ENCODE measurements at regions not wholly inside any gene's neighbourhood (a gene's known extent, or its start where the extent isn't known, plus 50 kb on each side); places are given as distances from the start of the nearest gene placed in this dataset.

GRCh38 chr1:58983633-58984245 is 199.9 kb upstream of the JUN start:
- no peaks in the 10 kb centered on the region for H3K36me3 ChIP-seq (ENCODE audit: insufficient read depth, low read length)
- H3K27ac ChIP-seq (ENCODE audit: low read depth, low read length), result no peak overlapping the region
- H4K20me1 ChIP-seq (ENCODE audit: insufficient read depth, low read length), result no peaks in the 10 kb centered on the region
- H3K4me2 ChIP-seq (ENCODE audit: insufficient read depth, low read length), result no peak overlapping the region
- TF ChIP-seq CTCF (IDR thresholded peaks at IDR 0.05; ENCODE audit: extremely low read depth, low read depth, low read length), result no peak
- no peaks in the 10 kb centered on the region for H3K27me3 ChIP-seq (ENCODE audit: insufficient read depth, low read length)
- no peaks in the 10 kb centered on the region for H3K79me2 ChIP-seq (ENCODE audit: insufficient read depth, low read length)
- H2AFZ ChIP-seq (ENCODE audit: low read length), result no peak overlapping the region
- no peaks in the 10 kb centered on the region for H3K4me1 ChIP-seq (ENCODE audit: insufficient read depth, low read length)
- H3K4me3 ChIP-seq (ENCODE audit: insufficient read depth, low read length), result no peak overlapping the region
- no peaks in the 10 kb centered on the region for H3K9me3 ChIP-seq (ENCODE audit: low read depth, low read length)
- DNase-seq (ENCODE audit: insufficient read length, low spot score, missing footprints), result no peak

- no peak for TF ChIP-seq CTCF (IDR thresholded peaks at IDR 0.05; ENCODE audit: extremely low read depth, low read depth, low read length)
- no peaks in the 10 kb centered on the region for H3K9me3 ChIP-seq (ENCODE audit: low read depth, low read length)
- H3K4me2 ChIP-seq (ENCODE audit: insufficient read depth, low read length), result no peak overlapping the region
- H3K27ac ChIP-seq (ENCODE audit: low read depth, low read length), result no peak overlapping the region
- H4K20me1 ChIP-seq (ENCODE audit: insufficient read depth, low read length), result no peaks in the 10 kb centered on the region
- no peaks in the 10 kb centered on the region for H3K79me2 ChIP-seq (ENCODE audit: insufficient read depth, low read length)
- no peaks in the 10 kb centered on the region for H3K4me1 ChIP-seq (ENCODE audit: insufficient read depth, low read length)
- H3K4me3 ChIP-seq (ENCODE audit: insufficient read depth, low read length), result no peak overlapping the region
- no peak overlapping the region for H2AFZ ChIP-seq (ENCODE audit: low read length)
- H3K27me3 ChIP-seq (ENCODE audit: insufficient read depth, low read length), result no peaks in the 10 kb centered on the region
- DNase-seq (ENCODE audit: insufficient read length, low spot score, missing footprints), result no peak
- H3K36me3 ChIP-seq (ENCODE audit: insufficient read depth, low read length), result no peaks in the 10 kb centered on the region
Observed at GRCh38 chr1:58986996-58987767, 203.3 kb upstream of the JUN start.

- no peaks in the 10 kb centered on the region for H3K27me3 ChIP-seq (ENCODE audit: insufficient read depth, low read length)
- DNase-seq (ENCODE audit: insufficient read length, low spot score, missing footprints), result no peak
- H3K4me1 ChIP-seq (ENCODE audit: insufficient read depth, low read length), result no peaks in the 10 kb centered on the region
- H4K20me1 ChIP-seq (ENCODE audit: insufficient read depth, low read length), result no peaks in the 10 kb centered on the region
- no peaks in the 10 kb centered on the region for H3K79me2 ChIP-seq (ENCODE audit: insufficient read depth, low read length)
- no peak overlapping the region for H3K4me2 ChIP-seq (ENCODE audit: insufficient read depth, low read length)
- TF ChIP-seq CTCF (IDR thresholded peaks at IDR 0.05; ENCODE audit: extremely low read depth, low read depth, low read length), result no peak
- H3K4me3 ChIP-seq (ENCODE audit: insufficient read depth, low read length), result no peak overlapping the region
- H2AFZ ChIP-seq (ENCODE audit: low read length), result no peak overlapping the region
- no peak overlapping the region for H3K27ac ChIP-seq (ENCODE audit: low read depth, low read length)
- no peaks in the 10 kb centered on the region for H3K9me3 ChIP-seq (ENCODE audit: low read depth, low read length)
- no peaks in the 10 kb centered on the region for H3K36me3 ChIP-seq (ENCODE audit: insufficient read depth, low read length)
Observed at GRCh38 chr1:58988752-58989151, 204.9 kb upstream of the JUN start.

GRCh38 chr1:58989845-58990244 is 206.0 kb upstream of the JUN start:
- H3K27me3 ChIP-seq (ENCODE audit: insufficient read depth, low read length), result no peaks in the 10 kb centered on the region
- no peak for TF ChIP-seq CTCF (IDR thresholded peaks at IDR 0.05; ENCODE audit: extremely low read depth, low read depth, low read length)
- no peak overlapping the region for H3K4me3 ChIP-seq (ENCODE audit: insufficient read depth, low read length)
- H2AFZ ChIP-seq (ENCODE audit: low read length), result no peak overlapping the region
- H3K27ac ChIP-seq (ENCODE audit: low read depth, low read length), result no peak overlapping the region
- no peaks in the 10 kb centered on the region for H3K9me3 ChIP-seq (ENCODE audit: low read depth, low read length)
- H3K4me2 ChIP-seq (ENCODE audit: insufficient read depth, low read length), result no peak overlapping the region
- no peaks in the 10 kb centered on the region for H4K20me1 ChIP-seq (ENCODE audit: insufficient read depth, low read length)
- DNase-seq (ENCODE audit: insufficient read length, low spot score, missing footprints), result no peak
- no peaks in the 10 kb centered on the region for H3K79me2 ChIP-seq (ENCODE audit: insufficient read depth, low read length)
- no peaks in the 10 kb centered on the region for H3K4me1 ChIP-seq (ENCODE audit: insufficient read depth, low read length)
- H3K36me3 ChIP-seq (ENCODE audit: insufficient read depth, low read length), result no peaks in the 10 kb centered on the region

Data from osteoblast (primary cell).